Panc1 (cell line): ENCODE measurements at regions not wholly inside any gene's neighbourhood (a gene's known extent, or its start where the extent isn't known, plus 50 kb on each side); places are given as distances from the start of the nearest gene placed in this dataset.

Experiments
- ATAC-seq: fragments of 200-7000 bp; cut with Tn5 transposase; 2 replicates; pipeline ENCODE4 v1.9.1; 2020; ENCODE audit warnings: mild to moderate bottlenecking, moderate library complexity
- BruUV-seq: library from RNA; stranded (reverse); fragments of 400-500 nt; replicated peaks from 2 replicates; lab custom pipeline; 2021; lab: Mats Ljungman, UMichigan
- CTCF ChIA-PET: fragments of 300-600 bp; sonication (Branson Sonifier 250); formaldehyde crosslinking; loops from one replicate; lab custom pipeline; 2022; ENCODE audit warnings: antibody characterized with exemption; lab: Charles Lee
- POLR2A ChIA-PET: fragments of 300-600 bp; sonication (Branson Sonifier 250); formaldehyde crosslinking; loops from one replicate; lab custom pipeline; 2022; ENCODE audit warnings: antibody characterized with exemption; lab: Charles Lee
- DNase-seq: peaks from one replicate; pipeline ENCODE4 v3.0.0-alpha.2; 2010; ENCODE audit warnings: low read depth, low spot score
- H3K27ac ChIP-seq: 2 replicates; pipeline ENCODE4 v1.5.1; 2011; ENCODE audit warnings: mild to moderate bottlenecking, low read length, inconsistent platforms
- H3K27me3 ChIP-seq: fragments of 200-500 bp; sonication (Bioruptor generic); 2 replicates; pipeline ENCODE4 v1.6.0; 2014; ENCODE audit warnings: low read length, inconsistent platforms; ENCODE audit not compliant: control insufficient read depth, insufficient read depth
- H3K36me3 ChIP-seq: fragments of 200-500 bp; sonication (Bioruptor generic); 2 replicates; pipeline ENCODE4 v1.5.1; 2014; ENCODE audit warnings: inconsistent platforms, mild to moderate bottlenecking, low read length, moderate library complexity; ENCODE audit not compliant: control insufficient read depth, insufficient read depth
- H3K4me1 ChIP-seq: 2 replicates; pipeline ENCODE4 v1.5.1; 2011; ENCODE audit warnings: inconsistent platforms, mild to moderate bottlenecking, low read length, moderate library complexity; ENCODE audit not compliant: control insufficient read depth, insufficient read depth
- H3K4me3 ChIP-seq, 2 experiments: 2 replicates each; pipeline ENCODE4 v1.5.1; 2011 to 2012; ENCODE audit warnings: low read depth in 2 of 2, low read length in 2 of 2, mild to moderate bottlenecking in 2 of 2, inconsistent platforms in 1 of 2, moderate library complexity in 1 of 2
- H3K9me3 ChIP-seq: fragments of 200-500 bp; sonication (Bioruptor generic); 2 replicates; pipeline ENCODE4 v1.5.1; 2014; ENCODE audit warnings: low read depth, mild to moderate bottlenecking, inconsistent platforms, low read length, moderate library complexity; ENCODE audit not compliant: control insufficient read depth, insufficient read depth
- POLR2AphosphoS5 ChIP-seq: IDR thresholded peaks from 2 replicates; pipeline ENCODE4 v1.6.1; 2012; ENCODE audit warnings: mild to moderate bottlenecking, low read depth, low read length, moderate library complexity
- SIN3A ChIP-seq: IDR thresholded peaks from 2 replicates; pipeline ENCODE4 v1.6.1; 2012; ENCODE audit warnings: low read depth, mild to moderate bottlenecking, low read length, moderate library complexity, borderline replicate concordance; ENCODE audit not compliant: insufficient read depth
- TCF7L2 ChIP-seq: IDR thresholded peaks from 2 replicates; pipeline ENCODE4 v1.6.1; 2011; ENCODE audit warnings: mild to moderate bottlenecking, low read depth, low read length, inconsistent platforms
- in situ Hi-C: cut with HindIII; loops from 2 replicates; pipeline ENCODE4 v1.10.0; 2016; ENCODE audit warnings: low sequenced_read_pairs, low pct_unique_long_range_greater_than_20kb
- intact Hi-C: fragments of 100-400 bp; cut with micrococcal nuclease; formaldehyde crosslinking; loops from one replicate; pipeline ENCODE4 v1.10.0; 2022; ENCODE audit not compliant: unreplicated experiment
- TF ChIP-seq, protein P1 (sequence below), 2 experiments: IDR thresholded peaks; 2 replicates each; pipeline ENCODE4 v1.6.1; 2011 to 2012; ENCODE audit warnings: low read depth in 2 of 2, control low read depth in 1 of 2, low read length in 1 of 2, mild to moderate bottlenecking in 1 of 2, moderate library complexity in 1 of 2; ENCODE audit not compliant: insufficient read depth in 1 of 2
- TF ChIP-seq, protein P2 (sequence below): fragments of 450-650 bp; IDR thresholded peaks from 2 replicates; pipeline ENCODE4 v1.5.1; 2017; ENCODE audit warnings: mild to moderate bottlenecking

DNA sequence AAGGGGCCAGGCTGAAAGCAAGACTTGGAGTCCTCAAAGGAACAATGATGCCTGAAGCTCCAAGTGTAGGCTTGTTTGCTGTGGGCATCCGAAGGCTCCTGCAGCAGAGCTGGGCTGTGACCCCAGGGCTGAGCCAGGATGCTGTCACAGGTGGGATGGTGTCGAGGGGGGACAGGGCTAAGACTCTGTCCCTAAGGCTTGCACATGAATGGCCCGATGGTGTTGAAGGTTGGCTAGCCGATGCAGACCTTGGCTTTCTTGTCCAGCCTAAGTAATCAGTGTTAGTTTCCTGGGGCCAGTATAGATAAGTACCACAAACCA lies 251.0 kb downstream of the NDUFA10 start:
- POLR2A ChIA-PET, result no interaction called here
- H3K4me1 ChIP-seq, result no peaks in the 10 kb centered on the region
- ATAC-seq (no peak), DNase-seq (no peak)
- H3K27me3 ChIP-seq, result peaks cover 11% of the 10 kb centered on the region; the same call in 1 of the 2 replicates
- H3K36me3 ChIP-seq, result no peaks in the 10 kb centered on the region
- H3K9me3 ChIP-seq, result no peaks in the 10 kb centered on the region
- CTCF ChIA-PET, result no interaction called here
- H3K4me3 ChIP-seq, result no peak overlapping the region
- intact Hi-C loops, result no loop called here
- in situ Hi-C loops, result no loop called here
- no peak for TF ChIP-seq TCF7L2
- TF ChIP-seq SIN3A, result no peak
- TF ChIP-seq, protein P1, sequence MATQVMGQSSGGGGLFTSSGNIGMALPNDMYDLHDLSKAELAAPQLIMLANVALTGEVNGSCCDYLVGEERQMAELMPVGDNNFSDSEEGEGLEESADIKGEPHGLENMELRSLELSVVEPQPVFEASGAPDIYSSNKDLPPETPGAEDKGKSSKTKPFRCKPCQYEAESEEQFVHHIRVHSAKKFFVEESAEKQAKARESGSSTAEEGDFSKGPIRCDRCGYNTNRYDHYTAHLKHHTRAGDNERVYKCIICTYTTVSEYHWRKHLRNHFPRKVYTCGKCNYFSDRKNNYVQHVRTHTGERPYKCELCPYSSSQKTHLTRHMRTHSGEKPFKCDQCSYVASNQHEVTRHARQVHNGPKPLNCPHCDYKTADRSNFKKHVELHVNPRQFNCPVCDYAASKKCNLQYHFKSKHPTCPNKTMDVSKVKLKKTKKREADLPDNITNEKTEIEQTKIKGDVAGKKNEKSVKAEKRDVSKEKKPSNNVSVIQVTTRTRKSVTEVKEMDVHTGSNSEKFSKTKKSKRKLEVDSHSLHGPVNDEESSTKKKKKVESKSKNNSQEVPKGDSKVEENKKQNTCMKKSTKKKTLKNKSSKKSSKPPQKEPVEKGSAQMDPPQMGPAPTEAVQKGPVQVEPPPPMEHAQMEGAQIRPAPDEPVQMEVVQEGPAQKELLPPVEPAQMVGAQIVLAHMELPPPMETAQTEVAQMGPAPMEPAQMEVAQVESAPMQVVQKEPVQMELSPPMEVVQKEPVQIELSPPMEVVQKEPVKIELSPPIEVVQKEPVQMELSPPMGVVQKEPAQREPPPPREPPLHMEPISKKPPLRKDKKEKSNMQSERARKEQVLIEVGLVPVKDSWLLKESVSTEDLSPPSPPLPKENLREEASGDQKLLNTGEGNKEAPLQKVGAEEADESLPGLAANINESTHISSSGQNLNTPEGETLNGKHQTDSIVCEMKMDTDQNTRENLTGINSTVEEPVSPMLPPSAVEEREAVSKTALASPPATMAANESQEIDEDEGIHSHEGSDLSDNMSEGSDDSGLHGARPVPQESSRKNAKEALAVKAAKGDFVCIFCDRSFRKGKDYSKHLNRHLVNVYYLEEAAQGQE (IDR thresholded peaks at IDR 0.05; ENCODE audit: insufficient read depth in 1 of 2, low read depth in 2 of 2, low read length in 1 of 2), result no peak
- TF ChIP-seq, protein P2, sequence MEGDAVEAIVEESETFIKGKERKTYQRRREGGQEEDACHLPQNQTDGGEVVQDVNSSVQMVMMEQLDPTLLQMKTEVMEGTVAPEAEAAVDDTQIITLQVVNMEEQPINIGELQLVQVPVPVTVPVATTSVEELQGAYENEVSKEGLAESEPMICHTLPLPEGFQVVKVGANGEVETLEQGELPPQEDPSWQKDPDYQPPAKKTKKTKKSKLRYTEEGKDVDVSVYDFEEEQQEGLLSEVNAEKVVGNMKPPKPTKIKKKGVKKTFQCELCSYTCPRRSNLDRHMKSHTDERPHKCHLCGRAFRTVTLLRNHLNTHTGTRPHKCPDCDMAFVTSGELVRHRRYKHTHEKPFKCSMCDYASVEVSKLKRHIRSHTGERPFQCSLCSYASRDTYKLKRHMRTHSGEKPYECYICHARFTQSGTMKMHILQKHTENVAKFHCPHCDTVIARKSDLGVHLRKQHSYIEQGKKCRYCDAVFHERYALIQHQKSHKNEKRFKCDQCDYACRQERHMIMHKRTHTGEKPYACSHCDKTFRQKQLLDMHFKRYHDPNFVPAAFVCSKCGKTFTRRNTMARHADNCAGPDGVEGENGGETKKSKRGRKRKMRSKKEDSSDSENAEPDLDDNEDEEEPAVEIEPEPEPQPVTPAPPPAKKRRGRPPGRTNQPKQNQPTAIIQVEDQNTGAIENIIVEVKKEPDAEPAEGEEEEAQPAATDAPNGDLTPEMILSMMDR, result no peak
- no peak for TF ChIP-seq POLR2AphosphoS5
- H3K27ac ChIP-seq, result no peak overlapping the region
- no TSS peak for BruUV-seq

DNA sequence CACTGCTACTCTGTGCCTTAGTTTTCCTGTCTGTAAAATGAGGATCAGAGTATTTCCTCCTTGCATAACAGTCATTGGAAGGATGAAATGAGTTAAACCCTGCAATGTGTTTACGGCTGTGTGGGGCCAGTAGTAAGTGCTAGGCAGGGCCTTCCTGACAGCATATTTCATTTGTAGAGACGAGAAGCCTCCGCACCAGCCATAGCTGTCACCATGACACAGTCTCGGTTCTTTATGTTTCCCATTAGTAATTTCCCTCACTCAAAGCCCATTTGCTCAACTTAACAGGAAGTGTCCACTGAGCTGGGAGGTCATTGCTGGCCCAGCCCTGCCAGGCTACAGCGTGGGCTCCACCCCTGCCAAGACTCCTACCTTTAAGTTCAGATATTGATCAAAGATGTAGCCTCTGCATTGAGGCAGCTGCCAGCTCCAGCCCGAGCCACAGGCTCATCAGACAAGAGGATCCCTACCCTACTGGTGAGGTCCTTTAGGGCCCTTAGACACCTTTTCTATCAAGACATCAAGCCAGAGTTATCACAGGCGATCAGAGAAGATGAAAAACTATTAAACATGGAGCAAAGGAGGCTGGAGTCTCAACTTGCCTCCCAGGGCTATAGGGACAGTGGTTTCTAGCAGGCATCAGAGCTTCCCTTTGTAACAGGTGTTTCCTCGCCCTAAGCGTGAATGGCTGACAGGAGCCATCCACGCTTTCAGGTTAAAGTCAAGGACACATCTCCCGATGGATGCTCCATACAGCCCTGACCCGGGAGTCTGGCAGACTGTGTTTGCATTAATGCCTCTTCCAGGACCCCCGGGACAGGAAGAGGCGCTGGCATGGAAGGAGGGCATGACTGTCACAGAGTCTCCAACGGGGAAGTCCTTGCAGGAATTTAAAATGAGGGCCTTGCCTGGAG lies 251.7 kb downstream of the NDUFA10 start:
- no peaks in the 10 kb centered on the region for H3K36me3 ChIP-seq
- in situ Hi-C loops (no loop called here), intact Hi-C loops (no loop called here)
- ATAC-seq (no peak), DNase-seq (no peak)
- H3K4me1 ChIP-seq, result no peaks in the 10 kb centered on the region
- no peak overlapping the region for H3K27ac ChIP-seq
- BruUV-seq, result no TSS peak
- H3K4me3 ChIP-seq, result no peak overlapping the region
- TF ChIP-seq POLR2AphosphoS5 (no peak), SIN3A (no peak), TCF7L2 (no peak)
- TF ChIP-seq, protein P1 (IDR thresholded peaks at IDR 0.05; ENCODE audit: insufficient read depth in 1 of 2, low read depth in 2 of 2, low read length in 1 of 2), result no peak
- TF ChIP-seq, protein P2, result no peak
- POLR2A ChIA-PET, result no interaction called here
- peaks cover 11% of the 10 kb centered on the region; the same call in 1 of the 2 replicates for H3K27me3 ChIP-seq
- no peaks in the 10 kb centered on the region for H3K9me3 ChIP-seq
- CTCF ChIA-PET, result no interaction called here
